ENCODE measurements at regions not wholly inside any gene's neighbourhood (a gene's known extent, or its start where the extent isn't known, plus 50 kb on each side); places are given as distances from the start of the nearest gene placed in this dataset.
"Not testable (repeated sequence)": the region's sequence is repeated elsewhere in the genome, so short reads cannot be mapped to it uniquely, and the experiment has no call there.

DNA sequence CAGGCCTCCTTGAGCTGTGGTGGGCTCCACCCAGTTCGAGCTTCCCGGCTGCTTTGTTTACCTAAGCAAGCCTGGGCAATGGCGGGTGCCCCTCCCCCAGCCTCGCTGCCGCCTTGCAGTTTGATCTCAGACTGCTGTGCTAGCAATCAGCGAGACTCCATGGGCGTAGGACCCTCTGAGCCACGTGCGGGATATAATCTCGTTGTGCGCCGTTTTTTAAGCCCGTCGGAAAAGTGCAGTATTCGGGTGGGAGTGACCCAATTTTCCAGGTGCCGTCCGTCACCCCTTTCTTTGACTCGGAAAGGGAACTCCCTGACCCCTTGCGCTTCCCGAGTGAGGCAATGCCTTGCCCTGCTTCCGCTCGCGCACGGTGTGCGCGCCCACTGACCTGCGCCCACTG, 257.3 kb upstream of the TUT7 start:
- TF ChIP-seq SRSF9 (IDR thresholded peaks at IDR 0.05; ENCODE audit: borderline replicate concordance, insufficient read depth, low read depth, low read length, poor library complexity, severe bottlenecking); POLR2A (IDR thresholded peaks at IDR 0.05; ENCODE audit: insufficient read depth in 1 of 2, low read depth in 2 of 2, low read length in 2 of 2); MAFK (conservative IDR thresholded peaks at IDR 0.05 in 1 of 2, IDR thresholded peaks at IDR 0.05 in 1 of 2; ENCODE audit: low read length in 2 of 2); CREM (IDR thresholded peaks at IDR 0.05); CREM (CRISPR knock-in tag; IDR thresholded peaks at IDR 0.05): not testable (repeated sequence)

Measured in HepG2 (cell line).